Astrocyte (in vitro differentiated cells and primary cell): ENCODE measurements at regions not wholly inside any gene's neighbourhood (a gene's known extent, or its start where the extent isn't known, plus 50 kb on each side); places are given as distances from the start of the nearest gene placed in this dataset.

Experiments
- DNase-seq: peaks from one replicate; pipeline ENCODE4 v3.0.0-alpha.2; 2010; ENCODE audit warnings: low read depth
- FAIRE-seq: peaks from 2 replicates; lab custom pipeline; 2011; peaks lifted over from hg19 to GRCh38; lab: Jason Lieb, UNC
- H2AFZ ChIP-seq: 2 replicates; pipeline ENCODE4 v1.6.0; 2012; ENCODE audit warnings: low read depth, low read length, inconsistent platforms
- H3K27ac ChIP-seq: 2 replicates; pipeline ENCODE4 v1.5.1; 2011; ENCODE audit warnings: low read depth, low read length, inconsistent platforms
- H3K27me3 ChIP-seq: 2 replicates; pipeline ENCODE4 v1.6.0; 2011; ENCODE audit warnings: low read length, inconsistent platforms; ENCODE audit not compliant: insufficient read depth
- H3K36me3 ChIP-seq: 2 replicates; pipeline ENCODE4 v1.5.1; 2011; ENCODE audit warnings: low read length, inconsistent platforms; ENCODE audit not compliant: insufficient read depth
- H3K4me1 ChIP-seq: 2 replicates; pipeline ENCODE4 v1.5.1; 2011; ENCODE audit warnings: low read length, inconsistent platforms; ENCODE audit not compliant: insufficient read depth
- H3K4me2 ChIP-seq: 2 replicates; pipeline ENCODE4 v1.6.0; 2012; ENCODE audit warnings: low read length, inconsistent platforms
- H3K4me3 ChIP-seq: 2 replicates; pipeline ENCODE4 v1.5.1; 2011; ENCODE audit warnings: low read depth, mild to moderate bottlenecking, low read length, inconsistent platforms; ENCODE audit not compliant: insufficient read depth
- H3K79me2 ChIP-seq: 2 replicates; pipeline ENCODE4 v1.6.0; 2012; ENCODE audit warnings: mild to moderate bottlenecking, low read length, inconsistent platforms; ENCODE audit not compliant: insufficient read depth
- H3K9ac ChIP-seq: 2 replicates; pipeline ENCODE4 v1.6.0; 2012; ENCODE audit warnings: mild to moderate bottlenecking, low read length, inconsistent platforms
- H3K9me3 ChIP-seq: 2 replicates; pipeline ENCODE4 v1.5.1; 2012; ENCODE audit warnings: low read depth, mild to moderate bottlenecking, low read length, inconsistent platforms; ENCODE audit not compliant: insufficient read depth
- H4K20me1 ChIP-seq: 2 replicates; pipeline ENCODE4 v1.6.0; 2012; ENCODE audit warnings: low read length, inconsistent platforms; ENCODE audit not compliant: insufficient read depth
- H3K27ac Mint-ChIP-seq: one replicate; pipeline ENCODE4 v1.8.0; 2021; ENCODE audit warnings: mild to moderate bottlenecking, mixed read lengths; ENCODE audit not compliant: unreplicated experiment
- H3K27me3 Mint-ChIP-seq: one replicate; pipeline ENCODE4 v1.8.0; 2021; ENCODE audit warnings: low read depth, mixed read lengths; ENCODE audit not compliant: unreplicated experiment
- H3K36me3 Mint-ChIP-seq: one replicate; pipeline ENCODE4 v1.8.0; 2021; ENCODE audit warnings: low read depth, mixed read lengths; ENCODE audit not compliant: unreplicated experiment
- H3K4me1 Mint-ChIP-seq: one replicate; pipeline ENCODE4 v1.8.0; 2021; ENCODE audit warnings: low read depth, mixed read lengths; ENCODE audit not compliant: unreplicated experiment
- H3K4me3 Mint-ChIP-seq: one replicate; pipeline ENCODE4 v1.8.0; 2021; ENCODE audit warnings: mild to moderate bottlenecking, moderate library complexity, mixed read lengths; ENCODE audit not compliant: unreplicated experiment
- H3K9me3 Mint-ChIP-seq: one replicate; pipeline ENCODE4 v1.8.0; 2021; ENCODE audit warnings: mild to moderate bottlenecking, mixed read lengths; ENCODE audit not compliant: unreplicated experiment
- CTCF ChIP-seq: IDR thresholded peaks from 2 replicates; pipeline ENCODE4 v1.5.1; 2011; ENCODE audit warnings: low read depth, mild to moderate bottlenecking, inconsistent platforms, low read length, moderate library complexity; ENCODE audit not compliant: insufficient read depth
- EZH2 ChIP-seq: IDR thresholded peaks from 2 replicates; pipeline ENCODE4 v1.6.1; 2012; ENCODE audit warnings: mild to moderate bottlenecking, low read length, inconsistent platforms; ENCODE audit not compliant: insufficient read depth

- Histone ChIP-seq H2AFZ (no peak overlapping the region), H3K27me3 (no peaks in the 10 kb centered on the region), H4K20me1 (no peaks in the 10 kb centered on the region), H3K27ac (no peak overlapping the region), H3K4me1 (no peaks in the 10 kb centered on the region), H3K36me3 (no peaks in the 10 kb centered on the region), H3K9me3 (no peaks in the 10 kb centered on the region), H3K4me2 (no peak overlapping the region), H3K79me2 (no peaks in the 10 kb centered on the region), H3K9ac (no peak overlapping the region), H3K4me3 (no peak overlapping the region)
- Mint-ChIP-seq H3K4me3 (no peak overlapping the region), H3K4me1 (no peaks in the 10 kb centered on the region), H3K27ac (no peak overlapping the region), H3K9me3 (no peaks in the 10 kb centered on the region), H3K36me3 (no peaks in the 10 kb centered on the region), H3K27me3 (no peaks in the 10 kb centered on the region)
- no peak for TF ChIP-seq CTCF
- no peak for TF ChIP-seq EZH2
- FAIRE-seq, result no peak
- DNase-seq, result no peak
These were observed 131.2 kb downstream of the MAGEB5 start for GRCh38 chrX:26347171-26347570.

GRCh38 chrX:26334232-26334631 lies 118.3 kb downstream of the MAGEB5 start:
- no peaks in the 10 kb centered on the region for H3K27me3 Mint-ChIP-seq
- FAIRE-seq, result no peak
- TF ChIP-seq CTCF, result no peak
- TF ChIP-seq EZH2, result no peak

GRCh38 chrX:26328608-26329319 lies 112.8 kb downstream of the MAGEB5 start:
- Mint-ChIP-seq H3K27ac (no peak overlapping the region), H3K4me3 (no peak overlapping the region), H3K36me3 (no peaks in the 10 kb centered on the region), H3K27me3 (no peaks in the 10 kb centered on the region), H3K4me1 (no peaks in the 10 kb centered on the region), H3K9me3 (no peaks in the 10 kb centered on the region)
- no peaks in the 10 kb centered on the region for H3K4me1 ChIP-seq
- no peak overlapping the region for H3K9ac ChIP-seq
- H3K27ac ChIP-seq, result no peak overlapping the region
- H3K79me2 ChIP-seq, result no peaks in the 10 kb centered on the region
- no peak for DNase-seq
- FAIRE-seq, result no peak
- no peaks in the 10 kb centered on the region for H3K27me3 ChIP-seq
- TF ChIP-seq CTCF, result no peak
- no peak for TF ChIP-seq EZH2
- no peak overlapping the region for H3K4me2 ChIP-seq
- no peak overlapping the region for H2AFZ ChIP-seq
- H3K36me3 ChIP-seq, result no peaks in the 10 kb centered on the region
- no peaks in the 10 kb centered on the region for H4K20me1 ChIP-seq
- H3K4me3 ChIP-seq, result no peak overlapping the region
- H3K9me3 ChIP-seq, result no peaks in the 10 kb centered on the region

More at GRCh38 chrX:26334232-26334631, 118.3 kb downstream of the MAGEB5 start:
- no peaks in the 10 kb centered on the region for H4K20me1 ChIP-seq
- no peak overlapping the region for H3K27ac ChIP-seq
- no peaks in the 10 kb centered on the region for H3K27me3 ChIP-seq
- no peak overlapping the region for H3K9ac ChIP-seq
- H3K4me3 Mint-ChIP-seq, result no peak overlapping the region
- no peak overlapping the region for H3K4me2 ChIP-seq
- H3K4me1 Mint-ChIP-seq, result no peaks in the 10 kb centered on the region
- DNase-seq, result no peak
- H3K9me3 ChIP-seq, result no peaks in the 10 kb centered on the region
- H3K4me1 ChIP-seq, result no peaks in the 10 kb centered on the region
- no peaks in the 10 kb centered on the region for H3K79me2 ChIP-seq
- no peak overlapping the region for H3K4me3 ChIP-seq
- H3K36me3 Mint-ChIP-seq, result no peaks in the 10 kb centered on the region
- H2AFZ ChIP-seq, result no peak overlapping the region
- H3K36me3 ChIP-seq, result no peaks in the 10 kb centered on the region
- H3K27ac Mint-ChIP-seq, result no peak overlapping the region
- no peaks in the 10 kb centered on the region for H3K9me3 Mint-ChIP-seq
